ENCODE measurements at regions not wholly inside any gene's neighbourhood (a gene's known extent, or its start where the extent isn't known, plus 50 kb on each side); places are given as distances from the start of the nearest gene placed in this dataset.

- TF ChIP-seq EZH2 (IDR thresholded peaks at IDR 0.05; ENCODE audit: borderline replicate concordance, low read depth, low read length, severe bottlenecking), result no peak
- TF ChIP-seq, protein P1, sequence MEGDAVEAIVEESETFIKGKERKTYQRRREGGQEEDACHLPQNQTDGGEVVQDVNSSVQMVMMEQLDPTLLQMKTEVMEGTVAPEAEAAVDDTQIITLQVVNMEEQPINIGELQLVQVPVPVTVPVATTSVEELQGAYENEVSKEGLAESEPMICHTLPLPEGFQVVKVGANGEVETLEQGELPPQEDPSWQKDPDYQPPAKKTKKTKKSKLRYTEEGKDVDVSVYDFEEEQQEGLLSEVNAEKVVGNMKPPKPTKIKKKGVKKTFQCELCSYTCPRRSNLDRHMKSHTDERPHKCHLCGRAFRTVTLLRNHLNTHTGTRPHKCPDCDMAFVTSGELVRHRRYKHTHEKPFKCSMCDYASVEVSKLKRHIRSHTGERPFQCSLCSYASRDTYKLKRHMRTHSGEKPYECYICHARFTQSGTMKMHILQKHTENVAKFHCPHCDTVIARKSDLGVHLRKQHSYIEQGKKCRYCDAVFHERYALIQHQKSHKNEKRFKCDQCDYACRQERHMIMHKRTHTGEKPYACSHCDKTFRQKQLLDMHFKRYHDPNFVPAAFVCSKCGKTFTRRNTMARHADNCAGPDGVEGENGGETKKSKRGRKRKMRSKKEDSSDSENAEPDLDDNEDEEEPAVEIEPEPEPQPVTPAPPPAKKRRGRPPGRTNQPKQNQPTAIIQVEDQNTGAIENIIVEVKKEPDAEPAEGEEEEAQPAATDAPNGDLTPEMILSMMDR (IDR thresholded peaks at IDR 0.05; ENCODE audit: borderline replicate concordance, extremely low read depth, low read length, poor library complexity, severe bottlenecking), result no peak
Measured at GRCh38 chr15:61794881-61795280, 265.4 kb downstream of the VPS13C start.
